ENCODE measurements at regions not wholly inside any gene's neighbourhood (a gene's known extent, or its start where the extent isn't known, plus 50 kb on each side); places are given as distances from the start of the nearest gene placed in this dataset.

- WGBS (ENCODE audit: missing lambda C conversion rate), result 40% methylated on average over 1 of the region's 1 CpG
Measured at GRCh38 chr12:21713133-21713532, 55.5 kb upstream of the LDHB start.

GRCh38 chr12:21710958-21711775 lies 53.5 kb upstream of the LDHB start:
- Histone ChIP-seq H3K4me2 (no peak overlapping the region), H3K9me3 (no peaks in the 10 kb centered on the region), H3K4me3 (no peak overlapping the region), H3K27ac (no peak overlapping the region), H3K4me1 (no peaks in the 10 kb centered on the region)
- ChIA-PET CTCF (interaction anchor here (0.8 to 3.2 kb wide), 4 partner anchors 13 to 279 kb away, joined by 3 to 10 read pairs (median 4); no protein-coding TSS in a partner anchor), POLR2A (interaction anchor here (1.6 kb wide), 1 partner anchor 53 kb away, joined by 4 read pairs; the partner anchor contains the start of gene LDHB)
- FAIRE-seq, result no peak
- DNase-seq (ENCODE audit: low read depth in 1 of 2, low spot score in 1 of 2), result no peak
- no peak for TF ChIP-seq CBX8 (IDR thresholded peaks at IDR 0.05)
- no peak for TF ChIP-seq FOSB (CRISPR knock-in tag; IDR thresholded peaks at IDR 0.05)
- TF ChIP-seq ZNF302 (CRISPR knock-in tag; IDR thresholded peaks at IDR 0.05), result no peak
- TF ChIP-seq E2F6 (IDR thresholded peaks at IDR 0.05; ENCODE audit: borderline replicate concordance, low read depth), result no peak
- TF ChIP-seq HMGXB4 (CRISPR knock-in tag; IDR thresholded peaks at IDR 0.05; ENCODE audit: borderline replicate concordance), result no peak
- TF ChIP-seq RARB (CRISPR knock-in tag; IDR thresholded peaks at IDR 0.05), result no peak
- no peak for TF ChIP-seq RCOR1 (IDR thresholded peaks at IDR 0.05; ENCODE audit: low read depth, low read length)
- no peak for TF ChIP-seq ZC3H11A (IDR thresholded peaks at IDR 0.05)
- no peak for TF ChIP-seq RNF2 (IDR thresholded peaks at IDR 0.05; ENCODE audit: borderline replicate concordance, low read depth)
- TF ChIP-seq CHD4 (IDR thresholded peaks at IDR 0.05; ENCODE audit: borderline replicate concordance), result no peak
- no peak for TF ChIP-seq REST (IDR thresholded peaks at IDR 0.05)
- no peak for TF ChIP-seq SMC3 (IDR thresholded peaks at IDR 0.05)
- TF ChIP-seq PBX3 (IDR thresholded peaks at IDR 0.05), result no peak
- TF ChIP-seq TFCP2L1 (CRISPR knock-in tag; IDR thresholded peaks at IDR 0.05), result no peak
- no peak for TF ChIP-seq HES2 (IDR thresholded peaks at IDR 0.05)
- no peak for ATAC-seq
- 50% methylated on average over 2 of the region's 2 CpGs for WGBS (ENCODE audit: missing lambda C conversion rate)

More at GRCh38 chr12:21713133-21713532, 55.5 kb upstream of the LDHB start:
- TF ChIP-seq HMGXB4 (CRISPR knock-in tag; IDR thresholded peaks at IDR 0.05; ENCODE audit: borderline replicate concordance) (no peak), MAFK (IDR thresholded peaks at IDR 0.05; ENCODE audit: partially characterized antibody) (peak; percentile 93)
- H3K4me2 ChIP-seq, result no peak overlapping the region
- H3K4me1 ChIP-seq, result no peaks in the 10 kb centered on the region
- DNase-seq (ENCODE audit: low read depth in 1 of 2, low spot score in 1 of 2), result no peak
- no peaks in the 10 kb centered on the region for H3K9me3 ChIP-seq
- POLR2A ChIA-PET, result no interaction called here
- no peak for FAIRE-seq
- no peak for ATAC-seq
- no peak overlapping the region for H3K27ac ChIP-seq
- CTCF ChIA-PET, result no interaction called here
- H3K4me3 ChIP-seq, result no peak overlapping the region
